Sigmoid colon (tissue), 6 donors: ENCODE measurements at regions not wholly inside any gene's neighbourhood (a gene's known extent, or its start where the extent isn't known, plus 50 kb on each side); places are given as distances from the start of the nearest gene placed in this dataset.

Experiments used
- DNase-seq: peaks from one replicate; pipeline ENCODE4 v3.0.0-alpha.2; 2019
- H3K27ac ChIP-seq, 4 donors: fragments of 200-600 bp; sonication (generic); one replicate each; pipeline ENCODE4 v1.5.1; 2016 to 2019; ENCODE audit warnings: mild to moderate bottlenecking in 1 of 4
- H3K27me3 ChIP-seq, 3 donors: fragments of 200-600 bp; sonication (generic); one replicate each; pipeline ENCODE4 v1.5.1; 2019; ENCODE audit warnings: mild to moderate bottlenecking in 1 of 3
- H3K36me3 ChIP-seq, 4 donors: fragments of 200-600 bp; sonication (generic); one replicate each; pipeline ENCODE4 v1.5.1; 2016 to 2019
- H3K4me1 ChIP-seq, 4 donors: fragments of 200-600 bp; sonication (generic); one replicate each; pipeline ENCODE4 v1.5.1; 2017 to 2019
- H3K4me3 ChIP-seq, 4 donors: fragments of 200-600 bp; sonication (generic); one replicate each; pipeline ENCODE4 v1.5.1; 2017 to 2019; ENCODE audit warnings: mild to moderate bottlenecking in 2 of 4, moderate library complexity in 1 of 4
- H3K9me3 ChIP-seq, 4 donors: fragments of 200-600 bp in 3 of 4; sonication (generic) in 3 of 4; one replicate each; pipeline versions ENCODE4 v1.5.1 to v1.6.1; 2013 to 2019
- CTCF ChIP-seq, 4 experiments: fragments of 450-650 bp in 3 of 4; fragments of 200-600 bp in 1 of 4; IDR thresholded peaks; one replicate each; pipeline ENCODE4 v1.5.1; 2016 to 2019; ENCODE audit warnings: antibody characterized with exemption in 4 of 4, mild to moderate bottlenecking in 3 of 4, moderate library complexity in 2 of 4
- EP300 ChIP-seq, 4 donors: sonication (generic); formaldehyde crosslinking; IDR thresholded peaks; one replicate each; pipeline ENCODE4 v1.6.1; 2017; ENCODE audit warnings: antibody characterized with exemption in 4 of 4
- POLR2A ChIP-seq, 2 donors: fragments of 450-650 bp; IDR thresholded peaks; one replicate each; pipeline ENCODE4 v1.6.1; 2016; ENCODE audit warnings: antibody characterized with exemption in 2 of 2, mild to moderate bottlenecking in 2 of 2, moderate library complexity in 2 of 2
- POLR2AphosphoS5 ChIP-seq, 4 donors: sonication (generic); formaldehyde crosslinking; IDR thresholded peaks; one replicate each; pipeline ENCODE4 v1.6.1; 2017; ENCODE audit warnings: antibody characterized with exemption in 4 of 4
- whole genome bisulfite sequencing, 2 donors: extraction: QIAGEN DNeasy Blood & Tissue Kit; methylation state at CpG; one replicate each; pipeline ENCODE4 v1.1.7; 2013; 5-methylcytosine and 5-hydroxymethylcytosine counted together
- intact Hi-C: fragments of 100-400 bp; cut with DNase I; formaldehyde crosslinking; loops from one replicate; pipeline ENCODE4 v1.15.1; 2023
- small RNA-seq, 3 donors: library from RNA; depleted of rRNA; stranded (forward); fragments of <200 nt; gene quantifications; one replicate each; pipeline ENCODE3, GENCODE V24; 2016
- donor health status: healthy with polysubstance abuse.
- donor health status: healthy.

- Histone ChIP-seq H3K4me1 (no peaks in the 10 kb centered on the region), H3K4me3 (no peak overlapping the region), H3K9me3 (no peaks in the 10 kb centered on the region), H3K36me3 (no peaks in the 10 kb centered on the region), H3K27ac (no peak overlapping the region), H3K27me3 (no peaks in the 10 kb centered on the region)
- no peak for DNase-seq
- TF ChIP-seq EP300 (IDR thresholded peaks at IDR 0.05) = no peak
- TF ChIP-seq POLR2A (IDR thresholded peaks at IDR 0.05) = no peak
- TF ChIP-seq POLR2AphosphoS5 (IDR thresholded peaks at IDR 0.05) = no peak
- no peak for TF ChIP-seq CTCF (IDR thresholded peaks at IDR 0.05)
- WGBS, 2 donors = 47 to 69% methylated on average over 1 of the region's 1 CpG
- intact Hi-C loops = no loop called here
Observed at GRCh38 chr11:36718451-36718850, 120.4 kb upstream of the RAG2 start.

- 71 to 83% methylated on average over 2 of the region's 2 CpGs for WGBS, 2 donors
- no peak overlapping the region for H3K27ac ChIP-seq
- H3K9me3 ChIP-seq = no peaks in the 10 kb centered on the region
- no peak overlapping the region for H3K4me3 ChIP-seq
- TF ChIP-seq CTCF (IDR thresholded peaks at IDR 0.05) (no peak), EP300 (IDR thresholded peaks at IDR 0.05) (no peak), POLR2A (IDR thresholded peaks at IDR 0.05) (no peak), POLR2AphosphoS5 (IDR thresholded peaks at IDR 0.05) (no peak)
- H3K27me3 ChIP-seq = no peaks in the 10 kb centered on the region
- intact Hi-C loops = no loop called here
- DNase-seq = no peak
- no peaks in the 10 kb centered on the region for H3K36me3 ChIP-seq
- no peaks in the 10 kb centered on the region for H3K4me1 ChIP-seq
Observed at GRCh38 chr11:36713715-36714114, 115.7 kb upstream of the RAG2 start.

GRCh38 chr11:36711104-36711825 lies 113.2 kb upstream of the RAG2 start:
- no peaks in the 10 kb centered on the region for H3K4me1 ChIP-seq
- no peaks in the 10 kb centered on the region for H3K27me3 ChIP-seq
- intact Hi-C loops = no loop called here
- H3K36me3 ChIP-seq = no peaks in the 10 kb centered on the region
- no peak for TF ChIP-seq POLR2AphosphoS5 (IDR thresholded peaks at IDR 0.05)
- no peak for TF ChIP-seq EP300 (IDR thresholded peaks at IDR 0.05)
- no peak overlapping the region for H3K4me3 ChIP-seq
- H3K27ac ChIP-seq = no peak overlapping the region
- no peaks in the 10 kb centered on the region for H3K9me3 ChIP-seq
- WGBS, 2 donors = 69 to 81% methylated on average over 3 of the region's 3 CpGs
- no peak for DNase-seq

Small RNAs in the stretch of these regions (small RNA-seq; reads per million reads assigned to genes)
- gene RF00322 (0 reads per million in 3 donors), gene RNU6-99P (0 reads per million in 3 donors)
